Smooth muscle cell (in vitro differentiated cells): ENCODE measurements at regions not wholly inside any gene's neighbourhood (a gene's known extent, or its start where the extent isn't known, plus 50 kb on each side); places are given as distances from the start of the nearest gene placed in this dataset.

Source experiments
- DNase-seq: peaks from one replicate; lab custom pipeline; 2025; ENCODE audit not compliant: unreplicated experiment; lab: John Stamatoyannopoulos, UW
- H2AFZ ChIP-seq: fragments of 200-600 bp; sonication (generic); 2 replicates; pipeline ENCODE4 v1.6.0; 2016; ENCODE audit warnings: antibody characterized with exemption, low read depth, mild to moderate bottlenecking
- H3F3A ChIP-seq: fragments of 200-600 bp; sonication (generic); 2 replicates; pipeline ENCODE4 v1.6.0; 2017; ENCODE audit warnings: antibody characterized with exemption, low read depth
- H3K27ac ChIP-seq: fragments of 200-600 bp; sonication (generic); 2 replicates; pipeline ENCODE4 v1.5.1; 2016; ENCODE audit warnings: low read depth, mild to moderate bottlenecking
- H3K27me3 ChIP-seq: fragments of 200-600 bp; sonication (generic); 2 replicates; pipeline ENCODE4 v1.6.1; 2016; ENCODE audit warnings: low read depth, mild to moderate bottlenecking
- H3K36me3 ChIP-seq: fragments of 200-600 bp; sonication (generic); 2 replicates; pipeline ENCODE4 v1.5.1; 2016; ENCODE audit warnings: low read depth
- H3K4me1 ChIP-seq: fragments of 200-600 bp; sonication (generic); 2 replicates; pipeline ENCODE4 v1.5.1; 2016; ENCODE audit warnings: low read depth
- H3K4me2 ChIP-seq: fragments of 200-600 bp; sonication (generic); 2 replicates; pipeline ENCODE4 v1.6.0; 2016; ENCODE audit warnings: mild to moderate bottlenecking
- H3K4me3 ChIP-seq: fragments of 200-600 bp; sonication (generic); 2 replicates; pipeline ENCODE4 v1.5.1; 2016; ENCODE audit warnings: mild to moderate bottlenecking
- H3K79me2 ChIP-seq: fragments of 200-600 bp; sonication (generic); 2 replicates; pipeline ENCODE4 v1.6.0; 2016; ENCODE audit warnings: low read depth, mild to moderate bottlenecking
- H3K9ac ChIP-seq: fragments of 200-600 bp; sonication (generic); 2 replicates; pipeline ENCODE4 v1.6.0; 2016; ENCODE audit warnings: low read depth
- H3K9me3 ChIP-seq: fragments of 200-600 bp; sonication (generic); replicated peaks from 2 replicates; pipeline ENCODE4 v1.5.1; 2016; ENCODE audit warnings: low read depth
- H4K20me1 ChIP-seq: fragments of 200-600 bp; sonication (generic); 2 replicates; pipeline ENCODE4 v1.6.0; 2016; ENCODE audit warnings: low read depth
- WGBS: methylation state at CpG from one replicate; pipeline ENCODE4 v1.1.7; 2016; ENCODE audit warnings: low lambda C conversion rate; 5-methylcytosine and 5-hydroxymethylcytosine counted together
- TF ChIP-seq, protein P1 (sequence below): fragments of 200-600 bp; sonication (generic); IDR thresholded peaks from 2 replicates; pipeline ENCODE4 v1.5.1; 2017; ENCODE audit warnings: borderline replicate concordance, mild to moderate bottlenecking, antibody characterized with exemption; ENCODE audit not compliant: insufficient read depth, poor library complexity, severe bottlenecking

- H3K27ac ChIP-seq, result no peak overlapping the region
- no peak overlapping the region for H3K9ac ChIP-seq
- H3K79me2 ChIP-seq, result no peaks in the 10 kb centered on the region
- no peaks in the 10 kb centered on the region for H3K27me3 ChIP-seq
- 79% methylated on average over 6 of the region's 6 CpGs for WGBS
- no peak for DNase-seq
- no peaks in the 10 kb centered on the region for H3F3A ChIP-seq
- no peaks in the 10 kb centered on the region for H3K4me1 ChIP-seq
- TF ChIP-seq, protein P1, sequence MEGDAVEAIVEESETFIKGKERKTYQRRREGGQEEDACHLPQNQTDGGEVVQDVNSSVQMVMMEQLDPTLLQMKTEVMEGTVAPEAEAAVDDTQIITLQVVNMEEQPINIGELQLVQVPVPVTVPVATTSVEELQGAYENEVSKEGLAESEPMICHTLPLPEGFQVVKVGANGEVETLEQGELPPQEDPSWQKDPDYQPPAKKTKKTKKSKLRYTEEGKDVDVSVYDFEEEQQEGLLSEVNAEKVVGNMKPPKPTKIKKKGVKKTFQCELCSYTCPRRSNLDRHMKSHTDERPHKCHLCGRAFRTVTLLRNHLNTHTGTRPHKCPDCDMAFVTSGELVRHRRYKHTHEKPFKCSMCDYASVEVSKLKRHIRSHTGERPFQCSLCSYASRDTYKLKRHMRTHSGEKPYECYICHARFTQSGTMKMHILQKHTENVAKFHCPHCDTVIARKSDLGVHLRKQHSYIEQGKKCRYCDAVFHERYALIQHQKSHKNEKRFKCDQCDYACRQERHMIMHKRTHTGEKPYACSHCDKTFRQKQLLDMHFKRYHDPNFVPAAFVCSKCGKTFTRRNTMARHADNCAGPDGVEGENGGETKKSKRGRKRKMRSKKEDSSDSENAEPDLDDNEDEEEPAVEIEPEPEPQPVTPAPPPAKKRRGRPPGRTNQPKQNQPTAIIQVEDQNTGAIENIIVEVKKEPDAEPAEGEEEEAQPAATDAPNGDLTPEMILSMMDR, result no peak
- no peaks in the 10 kb centered on the region for H4K20me1 ChIP-seq
- H2AFZ ChIP-seq, result no peak overlapping the region
- no peaks in the 10 kb centered on the region for H3K36me3 ChIP-seq
- no peaks in the 10 kb centered on the region for H3K9me3 ChIP-seq
- H3K4me3 ChIP-seq, result no peak overlapping the region
- no peak overlapping the region for H3K4me2 ChIP-seq
These were observed 894.8 kb downstream of the TBC1D22A start for GRCh38 chr22:47657224-47657623.

- no peak for DNase-seq
- 81% methylated on average over 8 of the region's 8 CpGs for WGBS
These were observed 894.4 kb downstream of the TBC1D22A start for GRCh38 chr22:47656806-47657205.

GRCh38 chr22:47655930-47656329 lies 893.5 kb downstream of the TBC1D22A start:
- Histone ChIP-seq H3K36me3 (no peaks in the 10 kb centered on the region), H3K4me2 (no peak overlapping the region), H3K4me1 (no peaks in the 10 kb centered on the region), H2AFZ (no peak overlapping the region), H3F3A (no peaks in the 10 kb centered on the region), H3K9me3 (no peaks in the 10 kb centered on the region), H4K20me1 (no peaks in the 10 kb centered on the region), H3K27ac (no peak overlapping the region), H3K27me3 (no peaks in the 10 kb centered on the region), H3K9ac (no peak overlapping the region), H3K4me3 (no peak overlapping the region), H3K79me2 (no peaks in the 10 kb centered on the region)
- WGBS, result 58% methylated on average over 3 of the region's 3 CpGs
- TF ChIP-seq, protein P1, result no peak
- no peak for DNase-seq

More at GRCh38 chr22:47656806-47657205, 894.4 kb downstream of the TBC1D22A start:
- TF ChIP-seq, protein P1, result no peak
- no peak overlapping the region for H2AFZ ChIP-seq
- H3K27me3 ChIP-seq, result no peaks in the 10 kb centered on the region
- H4K20me1 ChIP-seq, result no peaks in the 10 kb centered on the region
- no peaks in the 10 kb centered on the region for H3F3A ChIP-seq
- no peak overlapping the region for H3K27ac ChIP-seq
- no peak overlapping the region for H3K4me3 ChIP-seq
- no peaks in the 10 kb centered on the region for H3K4me1 ChIP-seq
- H3K9ac ChIP-seq, result no peak overlapping the region
- no peaks in the 10 kb centered on the region for H3K79me2 ChIP-seq
- H3K9me3 ChIP-seq, result no peaks in the 10 kb centered on the region
- H3K4me2 ChIP-seq, result no peak overlapping the region
- H3K36me3 ChIP-seq, result no peaks in the 10 kb centered on the region

- Histone ChIP-seq H3K4me1 (no peaks in the 10 kb centered on the region), H3K4me2 (no peak overlapping the region), H3K9ac (no peak overlapping the region), H3F3A (no peaks in the 10 kb centered on the region), H3K9me3 (no peaks in the 10 kb centered on the region), H3K36me3 (no peaks in the 10 kb centered on the region), H3K27me3 (no peaks in the 10 kb centered on the region), H3K4me3 (no peak overlapping the region), H3K79me2 (no peaks in the 10 kb centered on the region), H4K20me1 (no peaks in the 10 kb centered on the region), H3K27ac (no peak overlapping the region), H2AFZ (no peak overlapping the region)
- TF ChIP-seq, protein P1, result no peak
- DNase-seq, result no peak
- WGBS, result 76% methylated on average over 5 of the region's 5 CpGs
These were observed 892.6 kb downstream of the TBC1D22A start for GRCh38 chr22:47654922-47655491.
